Ureter (tissue), 1 donor: ENCODE measurements at regions not wholly inside any gene's neighbourhood (a gene's known extent, or its start where the extent isn't known, plus 50 kb on each side); places are given as distances from the start of the nearest gene placed in this dataset.
A peak's percentile ranks its signal among the peaks of the same experiment; 100 is the strongest.
"Not testable (repeated sequence)": the region's sequence is repeated elsewhere in the genome, so short reads cannot be mapped to it uniquely, and the experiment has no call there.

Source experiments
- DNase-seq: peaks from one replicate; pipeline ENCODE4 v3.0.0-alpha.2; 2020; ENCODE audit warnings: low spot score
- donor health status: DM: yes; HTN: yes; CAD: no.

- not testable (repeated sequence) for DNase-seq
Observed at GRCh38 chr22:25456300-25457043, 108.0 kb upstream of the GRK3 start.

GRCh38 chr22:25458631-25459030, 105.8 kb upstream of the GRK3 start:
- DNase-seq, result not testable (repeated sequence)

- not testable (repeated sequence) for DNase-seq
Observed at GRCh38 chr22:25460682-25461081, 103.8 kb upstream of the GRK3 start.

- no peak for DNase-seq
Observed at GRCh38 chr22:25461301-25461700, 103.2 kb upstream of the GRK3 start.

GRCh38 chr22:25462474-25463346, 101.8 kb upstream of the GRK3 start:
- peak; percentile 87 for DNase-seq

GRCh38 chr22:25463347-25463628, 101.2 kb upstream of the GRK3 start:
- DNase-seq, result not testable (repeated sequence)

GRCh38 chr22:25464326-25464725, 100.1 kb upstream of the GRK3 start:
- DNase-seq, result not testable (repeated sequence)

- DNase-seq, result no peak
Observed at GRCh38 chr22:25465949-25466348, 98.5 kb upstream of the GRK3 start.

GRCh38 chr22:25472382-25472781, 92.1 kb upstream of the GRK3 start:
- DNase-seq, result no peak

- DNase-seq, result peak; percentile 58
Observed at GRCh38 chr22:25475257-25476022, 89.0 kb upstream of the GRK3 start.

- DNase-seq, result no peak
Observed at GRCh38 chr22:25477358-25477757, 87.1 kb upstream of the GRK3 start.

GRCh38 chr22:25478111-25478510, 86.4 kb upstream of the GRK3 start:
- no peak for DNase-seq

- no peak for DNase-seq
Observed at GRCh38 chr22:25478528-25478927, 85.9 kb upstream of the GRK3 start.

GRCh38 chr22:25480868-25481267, 83.6 kb upstream of the GRK3 start:
- not testable (repeated sequence) for DNase-seq

- no peak for DNase-seq
Observed at GRCh38 chr22:25482091-25482760, 82.2 kb upstream of the GRK3 start.

- DNase-seq, result no peak
Observed at GRCh38 chr22:25482868-25483639, 81.4 kb upstream of the GRK3 start.

- DNase-seq, result no peak
Observed at GRCh38 chr22:25483931-25484330, 80.5 kb upstream of the GRK3 start.

GRCh38 chr22:25484521-25485315, 79.8 kb upstream of the GRK3 start:
- DNase-seq, result no peak

- no peak for DNase-seq
Observed at GRCh38 chr22:25485626-25486545, 78.6 kb upstream of the GRK3 start.
